ENCODE measurements at regions not wholly inside any gene's neighbourhood (a gene's known extent, or its start where the extent isn't known, plus 50 kb on each side); places are given as distances from the start of the nearest gene placed in this dataset.

DNA sequence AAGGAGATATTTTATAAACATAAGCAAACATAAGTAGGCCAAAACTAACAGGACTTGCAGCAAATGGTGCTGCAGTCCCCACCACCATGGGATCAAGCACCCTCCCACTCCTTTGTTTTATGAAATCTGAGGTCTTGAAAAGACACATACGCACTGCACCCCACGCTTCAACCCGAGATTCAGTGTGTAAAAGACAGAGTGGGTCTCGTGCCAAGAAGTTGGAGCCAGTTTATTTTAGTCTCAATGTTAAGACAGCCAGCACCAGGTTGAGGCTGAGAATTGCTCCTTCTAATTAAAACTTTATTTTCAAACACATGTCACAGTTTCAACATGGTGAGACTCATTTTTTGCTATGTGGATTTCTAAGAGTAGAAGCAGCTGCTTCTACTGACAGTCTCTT is 139.1 kb upstream of the TIAM1 start:
- H2AFZ ChIP-seq (ENCODE audit: low read length, unreplicated experiment), result no peak overlapping the region
- H3K4me1 ChIP-seq (ENCODE audit: control insufficient read depth, insufficient read depth, low read length, unreplicated experiment), result no peaks in the 10 kb centered on the region
- H3K79me2 ChIP-seq (ENCODE audit: control insufficient read depth, insufficient read depth, low read length, unreplicated experiment), result no peaks in the 10 kb centered on the region
- H3K4me3 ChIP-seq (ENCODE audit: low read depth, low read length), result no peak overlapping the region
- H3K27me3 ChIP-seq (ENCODE audit: insufficient read depth, low read length), result peaks cover 17% of the 10 kb centered on the region
- H3K27ac ChIP-seq (ENCODE audit: low read depth, low read length), result no peak overlapping the region
- no peaks in the 10 kb centered on the region for H3K36me3 ChIP-seq (ENCODE audit: insufficient read depth, low read length)

DNA sequence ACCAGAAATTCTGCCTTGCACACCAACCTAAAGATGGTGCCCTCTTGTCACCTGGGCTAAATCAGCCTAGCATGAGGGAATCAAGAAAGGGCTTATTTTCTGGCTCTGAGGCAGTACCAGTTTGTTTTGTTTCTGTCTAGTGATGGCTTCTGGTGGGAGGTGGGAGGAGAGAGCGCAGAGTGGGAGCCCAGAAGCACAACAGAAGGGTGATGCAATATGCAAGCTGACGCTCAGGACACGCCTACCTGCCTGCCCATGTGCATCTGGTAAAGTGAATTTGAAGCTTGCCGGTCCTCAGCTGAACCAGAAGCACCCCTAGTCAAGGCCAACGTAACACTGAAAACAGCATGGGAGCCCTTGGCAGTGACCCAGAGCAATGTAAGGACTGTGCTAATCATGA is 138.4 kb upstream of the TIAM1 start:
- no peak overlapping the region for H3K27ac ChIP-seq (ENCODE audit: low read depth, low read length)
- no peak overlapping the region for H3K4me3 ChIP-seq (ENCODE audit: low read depth, low read length)
- H3K79me2 ChIP-seq (ENCODE audit: control insufficient read depth, insufficient read depth, low read length, unreplicated experiment), result no peaks in the 10 kb centered on the region
- H3K27me3 ChIP-seq (ENCODE audit: insufficient read depth, low read length), result peaks cover 18% of the 10 kb centered on the region
- H3K36me3 ChIP-seq (ENCODE audit: insufficient read depth, low read length), result no peaks in the 10 kb centered on the region
- no peaks in the 10 kb centered on the region for H3K4me1 ChIP-seq (ENCODE audit: control insufficient read depth, insufficient read depth, low read length, unreplicated experiment)
- no peak overlapping the region for H2AFZ ChIP-seq (ENCODE audit: low read length, unreplicated experiment)

DNA sequence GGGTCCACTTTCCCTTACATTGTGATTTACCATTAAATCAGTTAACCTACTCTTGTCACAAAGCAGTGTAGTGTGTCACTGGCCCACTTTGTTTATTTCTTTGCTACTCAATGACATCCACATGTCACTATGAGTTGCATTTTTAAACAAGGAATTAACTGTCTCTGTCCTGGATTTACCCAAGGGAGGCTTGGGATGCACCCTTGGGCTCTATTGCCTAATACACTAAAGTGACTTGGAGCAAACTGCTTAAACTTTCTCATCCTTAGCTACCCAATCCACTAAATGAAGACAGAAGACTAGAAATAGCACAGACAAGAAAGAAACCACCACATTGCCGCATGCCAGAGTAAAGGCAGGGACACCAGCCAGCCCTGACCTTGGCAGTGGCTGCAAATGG is 136.2 kb upstream of the TIAM1 start:
- H3K36me3 ChIP-seq (ENCODE audit: insufficient read depth, low read length), result no peaks in the 10 kb centered on the region
- H2AFZ ChIP-seq (ENCODE audit: low read length, unreplicated experiment), result no peak overlapping the region
- H3K4me3 ChIP-seq (ENCODE audit: low read depth, low read length), result no peak overlapping the region
- H3K79me2 ChIP-seq (ENCODE audit: control insufficient read depth, insufficient read depth, low read length, unreplicated experiment), result no peaks in the 10 kb centered on the region
- H3K27me3 ChIP-seq (ENCODE audit: insufficient read depth, low read length), result peaks cover 18% of the 10 kb centered on the region
- no peak overlapping the region for H3K27ac ChIP-seq (ENCODE audit: low read depth, low read length)
- no peaks in the 10 kb centered on the region for H3K4me1 ChIP-seq (ENCODE audit: control insufficient read depth, insufficient read depth, low read length, unreplicated experiment)

DNA sequence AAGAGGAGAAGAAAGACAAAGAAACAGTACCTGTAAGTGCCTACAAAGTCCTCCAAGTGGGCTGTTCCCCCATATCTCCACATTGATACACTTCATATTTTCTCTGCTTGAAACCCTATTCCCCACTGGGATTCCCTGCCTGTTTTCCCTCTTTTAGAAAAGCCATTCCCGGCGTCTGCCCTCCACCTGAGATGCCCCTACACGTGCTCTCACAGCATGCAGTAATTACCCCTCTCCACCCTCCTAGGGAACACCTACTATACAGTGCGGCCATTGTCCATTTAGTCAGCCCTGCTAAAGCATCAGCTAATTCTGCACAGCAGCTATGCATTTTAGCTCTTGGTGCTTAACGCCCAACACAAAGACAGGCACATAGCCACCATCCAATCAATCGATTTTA is 135.7 kb upstream of the TIAM1 start:
- H3K4me3 ChIP-seq (ENCODE audit: low read depth, low read length), result no peak overlapping the region
- H3K79me2 ChIP-seq (ENCODE audit: control insufficient read depth, insufficient read depth, low read length, unreplicated experiment), result no peaks in the 10 kb centered on the region

DNA sequence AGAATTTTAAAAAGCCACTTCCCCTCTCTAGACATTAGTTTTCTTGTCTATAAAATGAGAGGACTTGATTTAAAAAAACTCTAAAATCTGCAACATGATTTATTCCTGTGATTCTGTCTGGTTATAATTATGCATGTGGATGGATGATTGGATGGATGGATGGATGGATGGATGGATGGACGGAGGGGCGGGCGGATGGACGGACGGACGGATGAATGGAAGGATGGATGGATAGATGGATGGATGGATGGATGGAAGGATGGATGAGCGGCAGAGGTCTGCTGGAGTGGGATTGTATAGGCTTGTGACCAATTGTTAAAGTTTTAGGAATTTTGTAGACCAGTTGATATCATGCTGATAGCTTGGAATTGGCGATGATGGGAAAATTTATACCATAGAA is 135.2 kb upstream of the TIAM1 start:
- H3K4me1 ChIP-seq (ENCODE audit: control insufficient read depth, insufficient read depth, low read length, unreplicated experiment), result no peaks in the 10 kb centered on the region
- H3K79me2 ChIP-seq (ENCODE audit: control insufficient read depth, insufficient read depth, low read length, unreplicated experiment), result no peaks in the 10 kb centered on the region
- no peak overlapping the region for H3K4me3 ChIP-seq (ENCODE audit: low read depth, low read length)
- H2AFZ ChIP-seq (ENCODE audit: low read length, unreplicated experiment), result no peak overlapping the region
- peaks cover 18% of the 10 kb centered on the region for H3K27me3 ChIP-seq (ENCODE audit: insufficient read depth, low read length)
- H3K27ac ChIP-seq (ENCODE audit: low read depth, low read length), result no peak overlapping the region
- H3K36me3 ChIP-seq (ENCODE audit: insufficient read depth, low read length), result no peaks in the 10 kb centered on the region

More for the DNA sequence above, 135.7 kb upstream of the TIAM1 start:
- no peak overlapping the region for H2AFZ ChIP-seq (ENCODE audit: low read length, unreplicated experiment)
- peaks cover 18% of the 10 kb centered on the region for H3K27me3 ChIP-seq (ENCODE audit: insufficient read depth, low read length)
- H3K36me3 ChIP-seq (ENCODE audit: insufficient read depth, low read length), result no peaks in the 10 kb centered on the region
- no peaks in the 10 kb centered on the region for H3K4me1 ChIP-seq (ENCODE audit: control insufficient read depth, insufficient read depth, low read length, unreplicated experiment)
- H3K27ac ChIP-seq (ENCODE audit: low read depth, low read length), result no peak overlapping the region

DNA sequence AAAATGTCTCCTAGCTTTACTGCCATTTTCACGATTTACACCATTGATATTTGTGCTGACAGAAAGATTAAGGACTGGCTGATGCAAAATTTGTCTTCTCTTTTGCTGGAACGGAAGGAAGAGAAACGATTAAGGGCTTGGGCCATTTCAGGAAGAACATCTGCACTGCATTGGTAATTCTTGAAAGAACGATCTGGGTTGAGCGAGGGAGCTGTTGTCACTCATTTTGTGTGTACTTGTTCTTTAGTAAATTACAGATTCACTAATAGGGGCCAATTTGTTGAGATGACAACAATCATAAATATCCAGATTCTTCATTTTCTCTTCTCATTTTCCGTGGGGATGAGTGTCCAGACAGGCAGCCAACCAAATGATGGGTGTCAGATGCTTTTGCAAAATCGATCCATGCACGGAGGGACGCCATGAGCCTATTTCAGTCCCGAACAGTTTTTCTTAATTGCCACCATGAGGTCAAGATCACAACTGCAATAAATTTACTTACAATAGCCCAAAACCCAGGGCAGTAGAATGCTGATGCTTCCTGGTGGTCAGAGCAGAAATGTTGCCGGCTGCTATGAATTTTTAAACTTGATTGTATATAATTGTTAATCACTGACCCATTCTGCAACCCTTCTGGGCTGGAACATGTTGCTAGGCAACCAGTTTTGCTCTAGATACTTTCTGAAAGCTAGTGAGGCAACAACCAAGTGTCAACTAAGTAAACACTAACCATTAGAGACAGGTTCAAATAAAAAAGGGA is 132.4 kb upstream of the TIAM1 start:
- Histone ChIP-seq H3K36me3 (ENCODE audit: insufficient read depth, low read length) (no peaks in the 10 kb centered on the region), H3K4me3 (ENCODE audit: low read depth, low read length) (peak overlapping the region; percentile 50), H2AFZ (ENCODE audit: low read length, unreplicated experiment) (peak overlapping the region; percentile 7), H3K27me3 (ENCODE audit: insufficient read depth, low read length) (peaks cover 18% of the 10 kb centered on the region), H3K79me2 (ENCODE audit: control insufficient read depth, insufficient read depth, low read length, unreplicated experiment) (no peaks in the 10 kb centered on the region), H3K4me1 (ENCODE audit: control insufficient read depth, insufficient read depth, low read length, unreplicated experiment) (no peaks in the 10 kb centered on the region), H3K27ac (ENCODE audit: low read depth, low read length) (no peak overlapping the region)

DNA sequence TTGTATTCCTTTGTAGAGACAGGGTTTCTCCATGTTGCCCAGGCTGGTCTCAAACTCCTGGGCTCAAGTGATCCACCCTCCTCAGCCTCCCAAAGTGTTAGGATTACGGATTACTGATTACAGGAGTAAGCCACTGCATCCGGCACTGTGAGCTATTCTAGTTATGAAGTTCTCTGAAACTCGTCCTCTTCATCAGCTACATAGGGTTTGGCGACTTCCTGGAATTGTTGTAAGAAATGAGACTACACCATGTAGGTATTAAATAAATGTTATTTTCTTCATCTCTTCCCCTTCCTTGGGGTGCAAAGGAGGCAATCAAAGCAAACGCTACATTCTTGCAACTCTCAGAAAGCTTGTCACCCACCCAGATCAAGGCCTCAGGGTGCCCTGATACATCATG is 131.2 kb upstream of the TIAM1 start:
- Histone ChIP-seq H3K27me3 (ENCODE audit: insufficient read depth, low read length) (peaks cover 15% of the 10 kb centered on the region), H3K27ac (ENCODE audit: low read depth, low read length) (no peak overlapping the region), H3K4me1 (ENCODE audit: control insufficient read depth, insufficient read depth, low read length, unreplicated experiment) (no peaks in the 10 kb centered on the region), H3K79me2 (ENCODE audit: control insufficient read depth, insufficient read depth, low read length, unreplicated experiment) (no peaks in the 10 kb centered on the region), H3K36me3 (ENCODE audit: insufficient read depth, low read length) (no peaks in the 10 kb centered on the region), H3K4me3 (ENCODE audit: low read depth, low read length) (no peak overlapping the region), H2AFZ (ENCODE audit: low read length, unreplicated experiment) (no peak overlapping the region)

DNA sequence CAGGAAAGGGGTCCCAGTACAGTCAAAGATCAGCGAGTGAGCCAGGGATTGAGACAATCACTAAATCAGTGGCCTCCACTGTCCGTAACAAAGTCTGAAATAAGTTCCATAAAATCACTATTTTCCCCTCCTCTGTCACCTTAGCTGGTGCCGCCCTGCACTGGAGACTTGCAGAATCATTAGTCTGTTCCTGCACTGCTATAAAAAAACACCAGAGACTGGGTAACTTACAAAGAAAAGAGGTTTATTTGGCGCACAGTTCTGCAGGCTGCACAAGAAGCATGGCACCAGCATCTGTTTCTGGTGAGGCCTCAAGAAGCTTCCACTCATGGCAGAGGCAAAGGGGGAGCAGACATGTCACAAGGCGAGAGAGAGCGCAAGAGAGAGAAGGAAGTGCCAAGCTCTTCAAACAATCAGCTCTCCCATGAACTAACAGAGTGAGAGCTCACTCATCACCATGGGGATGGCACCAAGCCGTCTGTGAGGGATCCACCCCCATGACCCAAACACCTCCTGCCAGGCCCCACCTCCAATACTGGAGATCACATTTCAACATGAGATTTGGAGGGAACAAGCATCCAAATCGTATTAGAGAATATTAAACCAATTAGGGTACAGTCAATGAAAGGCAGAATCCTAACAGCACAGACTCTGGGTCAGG is 129.8 kb upstream of the TIAM1 start:
- no peak overlapping the region for H3K27ac ChIP-seq (ENCODE audit: low read depth, low read length)
- no peak overlapping the region for H2AFZ ChIP-seq (ENCODE audit: low read length, unreplicated experiment)
- H3K79me2 ChIP-seq (ENCODE audit: control insufficient read depth, insufficient read depth, low read length, unreplicated experiment), result no peaks in the 10 kb centered on the region
- peaks cover 7% of the 10 kb centered on the region for H3K27me3 ChIP-seq (ENCODE audit: insufficient read depth, low read length)
- H3K4me3 ChIP-seq (ENCODE audit: low read depth, low read length), result no peak overlapping the region
- H3K36me3 ChIP-seq (ENCODE audit: insufficient read depth, low read length), result no peaks in the 10 kb centered on the region
- no peaks in the 10 kb centered on the region for H3K4me1 ChIP-seq (ENCODE audit: control insufficient read depth, insufficient read depth, low read length, unreplicated experiment)

DNA sequence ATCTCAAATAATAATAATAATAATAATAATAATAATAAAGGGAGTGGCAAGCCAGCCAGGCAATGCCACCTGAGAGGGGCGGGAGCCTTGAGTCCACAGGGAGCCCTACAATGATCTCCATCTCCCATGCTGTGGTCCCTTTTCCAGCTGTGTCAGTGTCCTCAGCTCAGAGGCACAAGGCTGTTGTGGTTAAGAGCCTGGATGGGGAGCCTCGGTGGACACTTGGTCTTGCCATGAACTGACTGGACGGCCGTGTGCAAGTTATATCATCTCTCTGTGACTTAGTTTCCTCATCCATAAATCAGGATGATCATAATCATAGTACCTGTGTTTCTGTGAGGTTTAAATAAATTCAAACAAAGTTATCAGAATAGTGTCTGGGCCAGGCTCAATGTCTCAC is 127.8 kb upstream of the TIAM1 start:
- H3K27ac ChIP-seq (ENCODE audit: low read depth, low read length), result no peak overlapping the region
- H3K4me1 ChIP-seq (ENCODE audit: control insufficient read depth, insufficient read depth, low read length, unreplicated experiment), result no peaks in the 10 kb centered on the region
- no peaks in the 10 kb centered on the region for H3K79me2 ChIP-seq (ENCODE audit: control insufficient read depth, insufficient read depth, low read length, unreplicated experiment)
- no peaks in the 10 kb centered on the region for H3K27me3 ChIP-seq (ENCODE audit: insufficient read depth, low read length)
- no peak overlapping the region for H2AFZ ChIP-seq (ENCODE audit: low read length, unreplicated experiment)
- no peaks in the 10 kb centered on the region for H3K36me3 ChIP-seq (ENCODE audit: insufficient read depth, low read length)
- no peak overlapping the region for H3K4me3 ChIP-seq (ENCODE audit: low read depth, low read length)

DNA sequence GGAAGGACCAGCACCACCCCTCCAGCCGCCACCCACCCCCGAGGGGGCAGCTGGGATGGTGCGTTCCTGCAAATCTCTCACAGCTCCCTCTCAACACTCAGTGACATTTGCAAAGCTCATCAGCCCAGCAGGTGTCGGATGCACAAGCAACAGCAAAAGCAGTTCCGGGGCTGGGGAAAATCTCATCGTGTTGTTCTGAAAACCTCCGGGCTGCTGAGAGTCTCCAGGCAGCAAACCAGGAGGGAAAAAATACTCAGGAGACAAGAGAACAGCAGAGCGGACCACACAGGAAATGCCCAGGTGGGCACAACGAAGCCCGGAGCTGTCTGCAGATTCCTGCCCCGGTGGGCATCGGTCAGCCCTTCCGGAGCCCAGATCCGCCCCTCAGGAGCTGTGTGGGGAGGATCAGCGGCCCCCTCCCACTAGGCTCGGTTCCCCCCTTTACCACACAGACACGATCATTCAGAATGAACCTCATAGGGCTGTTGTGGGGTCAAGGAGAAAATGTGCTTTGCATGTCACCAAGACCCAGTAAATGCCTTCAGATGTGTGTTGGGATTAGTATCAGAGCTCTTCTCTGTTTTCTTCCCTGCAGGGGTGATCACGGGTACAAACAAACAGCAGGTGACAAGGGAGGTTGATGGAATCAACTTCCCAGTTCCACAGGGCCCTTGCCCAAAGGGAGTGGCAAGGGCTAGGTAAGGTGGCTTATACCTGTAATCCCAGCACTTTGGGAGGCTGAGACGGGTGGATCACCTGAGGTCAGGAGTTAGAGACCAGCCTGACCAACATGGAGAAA is 127.0 kb upstream of the TIAM1 start:
- Histone ChIP-seq H3K4me1 (ENCODE audit: control insufficient read depth, insufficient read depth, low read length, unreplicated experiment) (no peaks in the 10 kb centered on the region), H3K27ac (ENCODE audit: low read depth, low read length) (no peak overlapping the region), H2AFZ (ENCODE audit: low read length, unreplicated experiment) (no peak overlapping the region), H3K79me2 (ENCODE audit: control insufficient read depth, insufficient read depth, low read length, unreplicated experiment) (no peaks in the 10 kb centered on the region), H3K36me3 (ENCODE audit: insufficient read depth, low read length) (no peaks in the 10 kb centered on the region), H3K4me3 (ENCODE audit: low read depth, low read length) (no peak overlapping the region), H3K27me3 (ENCODE audit: insufficient read depth, low read length) (no peaks in the 10 kb centered on the region)

Measured in ACC112 (cell line).